ENCODE measurements at regions not wholly inside any gene's neighbourhood (a gene's known extent, or its start where the extent isn't known, plus 50 kb on each side); places are given as distances from the start of the nearest gene placed in this dataset.

- TF ChIP-seq CTCF (IDR thresholded peaks at IDR 0.05) (no peak), POLR2A (IDR thresholded peaks at IDR 0.05) (no peak), POLR2AphosphoS5 (IDR thresholded peaks at IDR 0.05; ENCODE audit: insufficient read depth in 1 of 2, low read depth in 1 of 2) (no peak)
Measured at GRCh38 chr3:18510947-18511346, 85.8 kb upstream of the SATB1 start.

Data from vagina (tissue), 2 donors.